T-helper 2 cell treated with Interferon-gamma antibody and Interleukin-4, amounts not matched to agents 100 ng/mL and 5 ng/mL, for 36 hours (primary cell): ENCODE measurements at regions not wholly inside any gene's neighbourhood (a gene's known extent, or its start where the extent isn't known, plus 50 kb on each side); places are given as distances from the start of the nearest gene placed in this dataset.
"Not testable (repeated sequence)": the region's sequence is repeated elsewhere in the genome, so short reads cannot be mapped to it uniquely, and the experiment has no call there.

ENCODE experiments used
- intact Hi-C: fragments of 100-400 bp; cut with micrococcal nuclease; formaldehyde crosslinking; loops from one replicate; pipeline ENCODE4 v1.15.1; 2023

DNA sequence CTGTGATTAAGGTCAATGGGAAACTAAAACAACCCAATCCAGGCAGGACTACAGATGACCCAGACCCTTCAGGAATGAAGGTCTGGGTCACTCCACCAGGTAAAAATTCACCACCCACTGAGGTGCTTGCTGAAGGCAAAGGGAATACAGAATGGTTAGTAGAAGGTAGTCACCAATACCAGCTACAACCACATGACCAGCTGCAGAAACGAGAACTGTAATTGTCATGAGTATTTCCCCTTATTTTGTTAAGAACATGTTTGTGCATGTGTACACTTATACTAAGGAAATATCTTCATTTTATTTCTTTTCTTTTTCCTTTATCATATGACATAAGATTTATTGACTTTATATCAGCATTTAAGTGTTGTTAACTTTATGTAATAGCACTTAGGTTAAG lies 126.1 kb upstream of the ZC3H12C start:
- intact Hi-C loops, result not testable (repeated sequence)

DNA sequence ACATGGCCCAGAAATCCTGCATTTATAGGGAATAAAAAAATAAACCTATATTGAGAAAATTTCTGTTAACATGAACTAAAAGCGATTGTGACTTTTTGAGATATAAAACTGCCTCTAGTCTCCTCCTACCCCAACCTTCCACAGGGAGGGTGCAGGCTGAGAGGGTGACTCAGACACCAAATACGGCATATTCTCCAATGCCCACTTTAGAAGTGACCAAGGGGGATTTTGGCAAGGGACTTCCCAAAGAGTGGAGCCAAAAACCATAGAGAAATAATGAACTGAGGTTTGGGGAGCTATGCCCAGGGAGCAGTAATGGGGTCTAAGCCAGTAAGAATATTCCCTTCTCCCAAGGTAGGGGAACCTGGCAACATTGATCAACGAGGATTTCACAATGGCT lies 124.9 kb upstream of the ZC3H12C start:
- intact Hi-C loops, result no loop called here

DNA sequence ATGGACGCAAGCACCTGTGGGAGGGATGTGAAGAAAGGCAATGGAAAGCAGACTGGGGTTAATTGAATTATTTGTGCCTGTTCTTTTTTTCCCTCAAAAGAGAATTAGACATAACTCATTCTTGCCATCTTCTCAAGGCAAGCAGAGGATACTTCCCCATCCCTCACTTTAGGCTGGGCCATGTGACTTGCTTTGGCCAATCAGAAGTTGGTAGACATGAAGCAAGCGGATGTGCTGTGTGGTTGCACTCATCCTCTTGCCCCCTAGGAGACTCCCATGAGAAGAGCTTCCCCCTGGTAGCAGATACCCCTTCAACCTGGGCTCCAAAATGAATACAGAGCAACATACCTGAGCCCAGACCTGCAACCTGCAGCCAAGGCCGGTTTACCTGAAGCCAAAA lies 124.4 kb upstream of the ZC3H12C start:
- intact Hi-C loops, result no loop called here

DNA sequence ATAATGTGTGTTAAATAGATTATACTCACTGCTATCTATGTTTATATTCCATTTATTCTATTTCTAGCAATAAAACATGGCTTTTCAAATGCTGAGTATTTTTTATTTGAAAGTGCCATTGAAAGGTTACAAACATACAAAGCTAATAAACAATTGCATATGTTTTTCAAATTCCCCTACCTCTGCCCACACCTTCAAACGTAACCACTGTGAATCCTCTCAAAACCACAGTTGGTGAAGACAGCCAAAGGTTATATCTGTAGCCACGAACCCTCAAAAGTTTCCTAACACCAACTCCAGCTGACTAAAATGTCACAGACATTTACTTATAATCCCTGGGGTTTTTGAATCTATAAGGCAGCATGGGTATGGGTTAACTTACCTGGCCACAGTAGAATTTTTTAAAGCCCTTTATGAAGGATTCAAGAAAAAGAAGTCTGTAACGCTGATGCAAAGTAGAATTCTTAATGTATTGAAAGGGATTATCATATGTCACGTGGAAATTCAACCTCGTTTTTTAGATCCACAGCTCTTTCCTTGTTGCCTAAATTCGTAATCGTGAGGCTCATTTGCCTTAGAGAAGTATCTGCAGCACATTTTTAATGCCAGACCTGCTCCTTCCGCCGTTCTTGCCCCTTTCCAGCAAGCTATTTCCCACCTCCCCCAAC lies 122.5 kb upstream of the ZC3H12C start:
- intact Hi-C loops, result loop anchor here (2.0 kb wide), 1 partner anchor 14 kb away; no protein-coding TSS in a partner anchor

DNA sequence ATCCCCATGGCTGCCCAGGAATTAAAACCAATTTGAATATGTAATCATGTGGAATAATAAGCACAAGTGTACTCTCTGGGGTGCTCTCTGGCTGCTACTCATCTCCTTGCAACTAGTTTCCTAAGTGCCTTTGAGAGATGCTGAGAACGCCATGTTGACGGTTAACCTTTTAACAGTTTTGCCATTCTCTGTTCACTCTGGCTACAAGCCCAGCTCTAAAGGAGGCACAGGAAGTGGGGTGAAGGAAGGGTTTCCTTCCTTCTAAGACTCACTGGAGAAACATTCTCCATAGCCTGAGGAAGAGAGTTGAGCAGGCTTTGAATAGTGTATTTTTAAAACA lies 122.0 kb upstream of the ZC3H12C start:
- intact Hi-C loops, result loop anchor here (2.0 kb wide), 1 partner anchor 14 kb away; no protein-coding TSS in a partner anchor

DNA sequence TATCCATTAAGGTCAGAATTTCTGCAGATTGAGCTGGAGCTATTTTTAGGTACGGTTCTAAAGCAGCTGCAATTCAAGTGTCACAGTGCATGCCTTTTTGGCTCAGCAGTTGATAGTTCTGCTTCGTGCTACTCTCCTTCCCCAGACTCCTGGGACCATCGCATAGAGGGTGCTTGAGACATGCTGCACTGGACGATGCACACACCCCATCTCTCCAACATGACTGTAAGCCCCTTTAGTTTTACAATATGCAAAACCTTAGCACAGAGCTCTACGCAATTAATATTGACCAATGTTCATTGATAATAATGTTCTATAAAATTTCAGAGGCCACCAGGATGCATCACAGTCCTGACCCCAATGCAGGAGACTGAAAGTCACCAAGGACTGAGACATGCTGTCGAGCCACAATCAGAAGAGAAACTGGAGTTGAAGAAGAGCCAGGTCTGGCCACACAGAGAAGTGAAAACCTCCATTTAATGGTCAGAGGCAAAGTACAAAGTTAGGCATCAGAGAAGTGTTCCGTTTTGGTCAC lies 120.9 kb upstream of the ZC3H12C start:
- intact Hi-C loops, result no loop called here

DNA sequence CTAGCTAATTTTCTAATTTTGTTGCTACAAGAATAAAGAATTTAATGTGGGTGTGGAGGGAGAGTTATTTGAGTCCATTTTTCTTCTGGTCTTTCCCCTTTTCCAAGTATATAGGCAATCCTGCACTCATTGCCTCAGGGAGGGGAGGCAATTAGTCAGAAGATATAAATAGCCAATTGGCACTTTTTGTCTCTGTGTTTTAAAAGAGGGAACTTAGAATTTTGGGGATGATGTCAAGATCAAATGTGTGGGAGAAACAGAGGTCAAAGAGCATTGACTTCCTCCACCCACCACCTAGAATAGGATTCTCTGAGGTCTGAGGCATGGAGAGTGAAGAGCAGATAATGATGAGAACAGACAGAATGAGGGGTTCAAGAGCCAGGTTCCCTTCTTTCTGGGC lies 120.3 kb upstream of the ZC3H12C start:
- intact Hi-C loops, result no loop called here

DNA sequence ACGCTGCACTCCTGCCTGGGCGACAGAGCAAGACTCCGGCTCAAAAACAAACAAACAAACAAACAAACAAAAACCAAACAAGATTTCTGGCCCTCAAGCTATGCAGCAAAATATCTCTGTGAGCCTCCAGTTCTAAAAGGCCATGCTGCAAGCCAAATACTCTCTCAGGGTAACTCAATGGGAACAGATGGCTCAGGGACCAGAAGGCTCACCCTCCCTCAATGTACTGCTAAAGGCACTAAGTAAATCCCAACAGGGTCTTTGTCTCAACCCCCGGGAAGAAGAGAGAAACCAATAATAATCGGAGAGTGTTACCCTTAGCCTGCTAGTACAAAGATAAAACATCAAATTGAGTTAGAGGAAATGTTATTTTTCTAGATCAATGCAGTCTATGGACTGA lies 119.7 kb upstream of the ZC3H12C start:
- intact Hi-C loops, result no loop called here

DNA sequence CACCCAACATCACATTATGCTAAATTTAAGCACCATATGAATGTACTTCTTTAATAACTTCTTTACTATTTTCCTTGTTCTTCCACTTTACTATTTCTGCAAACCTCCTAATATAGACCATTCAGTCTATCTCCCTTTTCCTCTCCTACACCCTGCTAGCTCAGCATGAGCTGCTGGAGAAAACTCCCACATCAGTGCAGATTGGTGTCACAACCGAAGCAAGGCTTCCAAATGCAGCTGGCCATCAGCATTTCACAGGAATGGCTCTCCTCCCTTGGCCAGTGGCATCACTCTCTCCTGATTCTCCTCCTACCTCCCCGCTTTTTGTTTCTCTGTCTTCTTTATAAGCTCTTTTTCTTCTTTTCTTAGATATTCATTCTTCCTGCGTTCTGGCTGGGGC lies 118.7 kb upstream of the ZC3H12C start:
- intact Hi-C loops, result no loop called here

DNA sequence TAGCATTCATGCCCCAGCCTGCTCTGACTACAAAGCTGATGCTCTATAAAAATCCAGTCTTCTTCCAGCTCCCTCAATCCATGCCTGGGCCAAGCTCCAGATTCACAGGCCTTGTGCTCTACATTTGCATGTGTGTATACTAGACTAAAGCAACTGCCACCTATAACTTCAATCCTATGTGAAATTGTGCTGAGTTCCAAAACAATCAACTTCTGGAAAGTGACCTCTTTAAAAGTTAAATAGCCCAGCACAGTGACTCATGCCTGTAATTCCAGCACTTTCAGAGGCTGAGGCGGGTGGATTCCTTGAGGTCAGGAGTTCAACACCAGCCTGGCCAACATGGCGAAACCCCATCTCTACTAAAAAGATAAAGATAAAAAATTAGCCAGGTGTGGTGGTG lies 114.3 kb upstream of the ZC3H12C start:
- intact Hi-C loops, result no loop called here

DNA sequence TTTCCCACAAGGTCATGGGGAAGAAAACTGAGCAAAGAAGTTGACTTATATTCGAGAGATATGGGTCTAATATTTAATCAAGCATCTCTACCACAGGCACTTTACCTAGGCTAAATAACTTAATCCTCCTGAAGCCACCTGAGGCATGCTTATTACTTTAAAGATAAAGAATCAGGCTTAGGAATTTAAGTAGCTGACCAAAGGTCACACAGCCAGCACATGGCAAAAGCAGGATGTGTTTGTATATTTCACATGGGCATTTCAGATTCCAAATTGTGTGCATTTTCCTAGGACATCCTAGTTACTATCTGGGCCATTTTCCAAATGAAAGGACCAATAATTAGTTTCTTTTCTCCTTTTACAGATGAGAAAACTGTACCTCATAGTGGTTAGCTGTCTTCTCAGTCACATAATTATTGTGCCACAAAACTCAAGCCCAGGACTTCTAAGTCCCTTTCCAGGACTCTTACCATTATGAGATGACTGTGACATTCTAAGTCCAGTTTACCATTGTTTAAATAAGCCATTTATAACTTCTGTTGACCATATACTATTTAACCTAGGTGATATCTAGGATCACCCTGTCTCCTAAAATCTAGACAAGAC lies 112.1 kb upstream of the ZC3H12C start:
- intact Hi-C loops, result no loop called here

DNA sequence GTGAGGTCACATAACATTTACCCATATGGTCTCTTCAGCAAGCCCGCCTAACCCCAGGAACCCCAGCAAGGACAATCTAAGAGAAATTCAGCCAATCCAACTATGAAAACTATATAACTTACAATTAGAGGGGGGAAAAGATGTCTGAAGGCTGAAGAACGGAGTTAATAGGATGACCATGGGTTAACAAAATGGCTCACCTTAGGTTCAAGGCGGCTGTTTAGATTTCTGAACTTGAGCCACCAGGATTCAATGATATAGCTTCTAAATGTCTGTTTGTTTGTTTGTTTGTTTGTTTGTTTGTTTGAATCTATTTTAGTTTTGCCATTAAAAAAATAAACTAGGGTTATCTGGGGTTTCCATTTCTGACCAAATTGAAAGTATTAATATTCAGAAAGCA lies 109.8 kb upstream of the ZC3H12C start:
- intact Hi-C loops, result no loop called here

DNA sequence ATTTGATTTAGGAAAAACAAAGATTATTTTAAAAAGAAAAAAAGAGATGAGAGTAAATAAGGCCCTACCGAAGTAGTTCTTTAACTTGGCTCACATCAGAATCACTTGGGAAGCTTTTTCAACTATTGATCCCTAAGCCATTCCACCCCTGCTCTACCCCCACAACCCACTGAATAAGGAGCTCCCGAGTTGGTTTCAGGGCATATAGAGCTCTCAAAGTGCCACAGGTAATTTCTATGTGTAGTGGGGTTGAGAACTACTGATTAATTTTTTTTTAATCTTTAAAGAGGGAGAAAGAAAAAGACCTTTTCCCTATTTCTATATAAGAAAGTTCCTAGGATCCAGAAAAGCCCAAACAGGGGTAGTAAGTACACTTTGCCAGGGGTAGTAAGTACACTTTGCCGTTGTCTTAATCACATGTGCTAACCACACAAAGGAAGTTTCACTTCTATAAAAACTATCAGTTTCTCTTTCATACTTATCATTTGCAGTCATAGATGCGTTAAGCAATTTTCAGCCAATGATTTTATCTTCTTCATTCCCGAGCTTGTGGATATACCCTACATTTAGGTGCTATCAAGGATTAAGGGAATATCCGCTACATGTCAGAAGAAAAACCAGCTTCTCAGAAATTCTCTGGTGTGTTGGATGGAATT lies 108.4 kb upstream of the ZC3H12C start:
- intact Hi-C loops, result loop anchor here (2.0 kb wide), 4 partner anchors 14 to 108 kb away; partner anchors contain the start of gene ZC3H12C

DNA sequence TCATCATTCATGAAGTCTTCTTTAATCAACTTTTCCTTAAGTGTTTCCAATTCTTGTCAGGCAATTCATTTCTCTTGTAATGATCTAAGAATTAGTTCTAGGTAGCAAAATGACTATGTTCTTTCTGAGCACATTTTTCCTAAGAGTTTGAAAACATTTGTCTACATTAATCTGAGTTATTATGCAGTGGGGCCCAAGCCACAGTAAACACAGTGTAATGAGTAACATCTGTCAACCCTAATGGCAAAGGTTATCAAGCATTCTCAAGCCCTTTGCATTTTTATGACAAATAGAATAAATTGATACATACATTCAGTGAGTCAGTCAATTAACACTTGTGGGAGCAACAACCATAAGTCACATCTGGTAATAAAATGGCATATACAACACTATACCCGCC lies 106.7 kb upstream of the ZC3H12C start:
- intact Hi-C loops, result no loop called here

DNA sequence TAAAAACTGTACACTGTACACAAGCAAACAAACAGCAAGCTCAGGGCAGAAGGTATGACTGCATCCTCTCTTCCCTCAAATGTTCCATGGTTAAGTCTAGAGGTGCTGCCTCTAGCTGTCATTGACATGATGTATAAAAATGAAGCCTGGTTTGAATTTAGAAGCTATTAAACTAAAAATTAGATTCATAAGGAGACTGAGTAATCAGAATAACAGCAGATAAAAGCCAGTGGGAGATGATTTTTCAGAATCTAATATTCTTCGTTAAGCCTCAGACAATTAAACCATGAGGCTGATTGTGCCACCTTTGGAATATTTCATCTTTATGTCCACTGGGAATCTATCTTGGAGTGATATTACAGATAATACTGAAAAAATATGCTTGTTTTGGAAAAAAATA lies 101.4 kb upstream of the ZC3H12C start:
- intact Hi-C loops, result no loop called here

DNA sequence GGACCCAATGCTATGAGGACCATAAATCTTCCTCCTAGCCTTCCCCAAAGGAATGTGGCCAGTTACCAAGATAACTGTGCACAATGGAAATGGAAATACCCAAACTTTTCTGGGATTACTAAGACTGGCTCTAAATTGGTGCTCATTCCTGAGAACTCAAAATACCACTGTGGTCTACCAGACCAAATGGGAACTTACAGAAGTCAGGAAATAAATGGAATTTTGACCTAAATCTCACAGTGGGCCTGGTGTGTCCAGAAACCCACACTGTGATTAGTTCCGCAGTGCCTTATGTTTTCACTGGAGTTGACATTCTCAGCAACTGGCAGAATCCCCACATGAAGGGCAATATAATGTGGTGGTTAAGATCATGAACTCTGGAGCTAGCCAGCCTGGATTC lies 99.4 kb upstream of the ZC3H12C start:
- intact Hi-C loops, result no loop called here

DNA sequence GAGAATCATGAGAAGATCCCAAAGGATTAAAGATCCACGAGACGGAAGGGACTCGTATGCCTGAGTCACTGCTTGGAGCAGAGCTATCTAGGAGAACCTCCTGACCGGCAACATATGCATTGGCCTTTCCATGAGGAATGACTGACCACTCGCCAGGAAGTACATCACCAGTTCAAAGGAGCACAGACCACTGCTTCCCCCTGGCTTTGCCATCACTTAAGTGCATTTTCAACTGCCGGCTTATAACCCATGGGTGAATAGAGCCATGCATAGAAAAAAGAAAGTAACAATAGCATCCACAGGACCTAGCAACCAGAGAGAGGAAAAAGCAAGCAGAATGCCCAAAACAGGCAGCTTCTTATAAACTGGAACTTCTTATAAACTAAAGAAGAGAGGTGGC lies 98.3 kb upstream of the ZC3H12C start:
- intact Hi-C loops, result no loop called here

DNA sequence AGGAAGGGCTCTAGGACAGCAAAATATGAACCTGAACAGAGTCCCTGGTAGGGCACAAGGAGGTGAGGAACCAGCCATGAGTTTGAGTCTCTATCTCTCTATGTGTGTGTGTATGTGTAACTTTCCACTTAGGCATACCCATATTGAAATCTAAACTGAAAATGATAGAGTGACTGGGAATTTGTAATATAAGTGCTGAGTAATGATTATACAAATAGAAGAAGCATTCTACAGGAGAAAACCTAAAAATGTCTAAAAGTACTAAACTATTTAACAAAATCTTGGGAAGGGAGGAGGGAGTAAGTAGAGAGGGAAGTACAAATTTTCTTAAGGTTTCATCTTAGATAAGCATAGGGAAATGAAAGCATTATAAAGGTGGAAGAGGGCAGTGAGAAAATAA lies 97.1 kb upstream of the ZC3H12C start:
- intact Hi-C loops, result no loop called here

DNA sequence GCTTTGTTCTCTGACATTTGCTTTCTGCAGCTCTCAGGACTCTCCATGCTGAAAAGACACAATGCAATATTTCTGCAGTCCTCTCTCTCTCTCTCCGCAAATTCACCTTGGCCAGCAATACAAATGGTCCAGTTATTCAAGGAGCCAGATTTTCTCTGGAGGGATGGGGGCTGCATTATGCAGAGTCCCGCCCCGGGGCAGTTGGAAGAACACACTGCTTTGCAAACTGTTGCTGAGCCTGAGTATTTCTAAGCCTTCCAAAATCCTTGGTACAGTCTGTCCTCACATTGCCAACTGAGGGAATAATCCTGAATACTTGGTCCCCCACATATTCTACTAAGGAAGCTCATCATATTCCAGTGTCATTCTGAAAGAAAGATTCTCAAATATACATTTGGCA lies 94.3 kb upstream of the ZC3H12C start:
- intact Hi-C loops, result no loop called here

DNA sequence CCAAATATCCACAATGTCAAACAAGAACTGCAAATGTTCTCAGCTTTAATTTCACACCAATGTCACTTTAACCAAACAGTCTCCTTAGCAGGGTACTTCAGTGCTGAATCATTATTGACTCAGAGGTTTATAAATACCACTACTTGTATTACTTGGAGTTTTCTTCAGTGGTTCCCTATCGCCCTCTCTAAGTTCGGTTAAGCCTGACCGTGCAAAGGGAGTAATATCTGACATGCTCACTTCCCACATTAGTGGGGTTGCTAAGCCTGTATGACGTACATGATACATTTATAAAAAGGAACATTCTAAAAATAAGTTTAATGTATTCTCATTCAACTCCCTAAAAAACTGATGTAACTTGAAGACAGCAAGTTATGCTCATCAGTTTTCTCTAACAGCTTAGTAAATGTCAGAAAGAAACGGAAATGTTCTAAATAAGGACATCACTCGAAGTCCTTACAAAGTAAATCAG lies 93.1 kb upstream of the ZC3H12C start:
- intact Hi-C loops, result no loop called here

DNA sequence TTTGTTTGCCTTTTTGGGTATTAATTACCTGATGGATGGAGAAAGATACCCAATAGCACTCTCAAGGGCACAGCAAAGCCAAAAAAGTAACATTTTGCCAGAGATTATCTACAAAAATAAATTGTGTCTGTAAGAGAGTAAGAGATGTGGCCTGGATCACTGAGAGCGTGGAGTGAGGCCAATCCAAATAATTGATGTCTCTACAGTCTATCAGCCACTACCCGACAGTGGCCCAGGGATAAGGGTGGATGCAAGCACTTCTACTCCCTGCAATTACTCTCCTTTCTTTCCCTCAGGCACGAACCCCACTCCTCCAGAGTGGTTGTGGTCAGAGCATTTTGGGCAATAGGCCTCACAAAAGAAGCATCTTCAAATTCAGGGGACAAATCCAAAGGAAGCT lies 92.3 kb upstream of the ZC3H12C start:
- intact Hi-C loops, result no loop called here

DNA sequence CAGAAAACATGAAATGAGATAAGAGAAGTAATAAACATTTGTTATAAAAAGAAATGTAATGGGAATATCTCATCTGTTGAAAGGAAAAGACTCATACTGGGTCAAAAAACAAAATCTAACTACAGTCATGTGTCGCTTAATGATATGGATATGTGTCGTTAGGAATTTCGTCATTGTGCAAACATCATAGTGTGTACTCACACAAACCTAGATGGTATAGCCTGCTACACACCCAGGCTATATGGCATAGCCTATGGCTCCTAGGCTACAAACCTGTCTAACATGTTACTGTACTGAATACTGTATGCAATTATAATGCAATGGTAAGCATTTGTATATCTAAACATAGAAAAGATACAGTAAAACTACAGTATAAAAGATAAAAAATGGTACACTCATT lies 89.8 kb upstream of the ZC3H12C start:
- intact Hi-C loops, result no loop called here

DNA sequence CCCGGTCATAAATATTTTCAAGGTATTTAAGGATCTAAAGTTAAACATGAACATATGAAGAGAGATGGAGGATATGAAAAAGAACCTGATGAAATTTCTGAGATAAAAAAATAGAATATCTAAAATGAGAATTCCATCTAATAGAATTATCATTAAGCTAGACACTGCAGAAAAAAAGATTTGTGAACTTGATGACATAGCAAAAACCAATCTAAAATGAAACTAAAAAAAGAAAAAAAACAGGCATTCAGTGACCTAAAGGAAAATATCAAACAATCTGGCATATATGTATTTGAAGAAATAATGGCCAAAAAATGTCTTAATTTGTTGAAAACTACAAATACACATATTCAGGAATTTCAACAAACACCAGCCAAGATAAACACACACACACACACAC lies 81.6 kb upstream of the ZC3H12C start:
- intact Hi-C loops, result no loop called here
